NCI-H2227 treated with DMSO at 0.1 percent for 48 hours (cell line): ENCODE measurements at regions not wholly inside any gene's neighbourhood (a gene's known extent, or its start where the extent isn't known, plus 50 kb on each side); places are given as distances from the start of the nearest gene placed in this dataset.

Experiments
- DNase-seq: peaks from one replicate; lab custom pipeline; 2025; lab: John Stamatoyannopoulos, UW

DNA sequence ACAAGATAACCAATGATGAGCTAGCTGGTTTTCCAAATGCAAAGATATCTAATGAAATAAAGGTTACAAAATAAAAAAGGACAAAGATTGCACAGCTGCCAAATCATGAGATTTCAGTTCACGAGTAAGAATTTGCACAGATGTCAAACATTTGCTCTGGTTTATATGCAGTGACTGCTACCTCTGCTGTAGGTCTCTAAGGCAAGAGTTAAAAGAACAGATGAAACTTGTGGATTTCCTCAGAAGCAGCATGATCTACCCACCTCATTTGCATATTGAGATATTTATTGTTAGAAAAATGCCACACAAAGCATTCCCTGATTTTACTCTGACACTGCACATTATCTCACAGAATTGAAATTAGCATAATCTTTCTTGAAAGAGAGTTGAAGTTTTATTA, 763.2 kb upstream of the ZEB2 start:
- no peak for DNase-seq

DNA sequence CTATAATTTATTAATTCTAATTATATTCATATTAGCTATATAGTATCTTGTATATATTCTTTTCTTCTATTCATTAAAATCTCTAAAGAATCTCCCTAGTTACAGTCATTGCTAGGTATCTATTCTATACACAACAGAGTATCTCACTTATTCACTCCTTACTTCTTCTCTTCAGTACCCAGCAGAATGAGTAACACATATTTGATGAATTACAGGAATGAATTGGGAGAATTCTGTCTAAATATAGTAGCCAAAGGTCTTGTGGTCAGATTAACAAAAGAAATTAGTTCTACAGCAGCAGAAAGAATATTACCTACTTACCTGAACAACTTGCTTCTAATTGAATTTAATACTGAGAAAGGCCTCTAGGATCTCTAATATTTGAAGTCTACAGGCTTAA, 758.0 kb upstream of the ZEB2 start:
- no peak for DNase-seq

DNA sequence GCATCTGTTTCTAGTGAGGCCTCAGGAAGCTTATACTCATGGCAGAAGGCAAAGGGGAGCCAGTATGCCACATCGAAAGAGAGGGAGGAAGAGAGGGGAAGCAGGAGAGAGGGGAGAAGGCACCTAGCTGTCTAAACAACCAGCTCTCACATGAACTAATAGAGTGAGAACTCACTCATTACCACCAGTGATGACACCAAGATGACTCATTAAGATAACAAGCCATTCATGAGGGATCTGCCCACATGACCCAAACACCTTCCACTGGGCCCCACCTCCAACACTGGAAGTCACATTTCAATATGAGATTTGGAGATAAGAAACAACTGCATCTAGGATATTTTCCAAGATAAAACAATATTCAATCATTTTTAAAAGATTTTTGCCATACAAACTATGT, 753.9 kb upstream of the ZEB2 start:
- DNase-seq = no peak

DNA sequence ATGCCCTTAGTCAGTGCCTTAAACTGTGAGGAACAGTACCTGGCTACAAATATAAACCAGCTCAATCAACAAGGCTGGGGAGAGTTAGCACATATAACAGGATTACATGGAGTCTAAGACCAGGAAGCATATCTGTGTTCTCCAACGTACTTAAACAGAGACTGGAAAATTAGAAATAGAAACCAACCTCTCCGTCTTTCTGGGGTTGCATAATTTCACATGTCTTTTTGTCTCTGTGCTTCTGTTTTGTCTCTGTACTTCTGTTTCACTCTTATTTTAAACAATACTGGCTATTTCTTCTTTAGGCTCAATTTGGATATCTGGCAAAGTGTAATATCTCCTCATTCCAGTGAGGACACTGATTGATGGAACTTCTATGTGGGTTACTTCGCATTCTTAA, 749.0 kb upstream of the ZEB2 start:
- DNase-seq = no peak

GRCh38 chr2:145267451-145267850, 747.5 kb upstream of the ZEB2 start:
- DNase-seq = no peak

DNA sequence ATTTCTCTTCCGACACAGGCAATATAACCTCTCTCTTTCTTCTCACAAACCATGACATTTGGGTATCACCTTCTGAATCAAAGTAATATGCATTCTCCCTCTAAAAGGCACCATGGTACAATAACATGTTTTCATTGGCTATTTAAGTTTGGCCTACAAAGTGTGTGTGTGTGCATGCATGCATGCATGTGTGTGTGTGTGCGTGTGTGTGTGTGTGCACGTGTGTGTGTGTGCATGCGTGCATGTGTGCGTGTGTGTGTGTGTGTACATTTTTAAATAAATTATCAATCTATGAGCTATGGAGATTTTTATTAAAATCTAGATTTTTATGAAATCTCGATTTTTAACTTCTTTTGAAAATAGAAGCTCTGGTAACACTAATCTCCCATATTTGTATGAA, 745.3 kb upstream of the ZEB2 start:
- no peak for DNase-seq

GRCh38 chr2:145260674-145261073, 740.8 kb upstream of the ZEB2 start:
- DNase-seq = no peak

DNA sequence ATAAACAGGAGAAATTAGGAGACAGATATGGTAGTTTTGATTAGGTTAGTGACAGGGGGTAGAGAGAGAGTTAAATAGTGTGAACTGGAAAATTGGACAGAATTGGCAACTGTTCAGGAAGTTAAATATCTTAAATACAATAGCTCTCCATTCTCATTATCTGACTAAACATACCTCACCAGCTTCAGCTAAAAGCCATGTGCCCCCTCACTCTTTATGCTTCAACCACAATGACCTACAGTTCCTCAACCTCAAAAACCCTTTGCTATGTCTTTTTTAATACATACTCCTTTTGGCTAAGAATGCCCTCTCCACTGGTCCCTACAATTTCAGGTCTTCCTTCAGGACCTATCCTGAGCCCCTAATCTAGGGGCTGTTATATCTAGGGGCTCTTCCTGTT, 740.2 kb upstream of the ZEB2 start:
- no peak for DNase-seq

- no peak for DNase-seq
Observed at GRCh38 chr2:145258903-145259579, 739.1 kb upstream of the ZEB2 start.

DNA sequence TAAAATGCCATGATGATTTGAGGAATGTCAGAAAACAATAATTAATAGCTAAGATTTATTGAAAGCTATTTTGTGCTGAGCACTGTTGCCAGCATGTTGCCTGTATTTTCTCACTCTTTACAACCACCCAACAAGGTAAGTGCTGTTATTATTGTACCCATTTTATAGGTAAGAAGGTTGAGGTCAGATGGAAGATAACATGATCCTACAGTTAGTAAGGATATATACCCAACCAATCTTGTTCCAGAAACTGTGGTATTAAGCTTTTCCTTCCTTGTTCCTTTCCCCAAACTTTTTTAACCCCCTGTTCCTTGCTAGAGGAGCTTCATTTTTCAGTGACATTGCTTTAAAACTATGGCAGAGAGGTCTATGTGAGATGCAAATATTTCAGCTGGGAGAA, 738.0 kb upstream of the ZEB2 start:
- DNase-seq = no peak

GRCh38 chr2:145256551-145256950, 736.6 kb upstream of the ZEB2 start:
- no peak for DNase-seq

- DNase-seq = no peak
Observed at GRCh38 chr2:145254291-145254690, 734.4 kb upstream of the ZEB2 start.

GRCh38 chr2:145253492-145253891, 733.6 kb upstream of the ZEB2 start:
- no peak for DNase-seq

DNA sequence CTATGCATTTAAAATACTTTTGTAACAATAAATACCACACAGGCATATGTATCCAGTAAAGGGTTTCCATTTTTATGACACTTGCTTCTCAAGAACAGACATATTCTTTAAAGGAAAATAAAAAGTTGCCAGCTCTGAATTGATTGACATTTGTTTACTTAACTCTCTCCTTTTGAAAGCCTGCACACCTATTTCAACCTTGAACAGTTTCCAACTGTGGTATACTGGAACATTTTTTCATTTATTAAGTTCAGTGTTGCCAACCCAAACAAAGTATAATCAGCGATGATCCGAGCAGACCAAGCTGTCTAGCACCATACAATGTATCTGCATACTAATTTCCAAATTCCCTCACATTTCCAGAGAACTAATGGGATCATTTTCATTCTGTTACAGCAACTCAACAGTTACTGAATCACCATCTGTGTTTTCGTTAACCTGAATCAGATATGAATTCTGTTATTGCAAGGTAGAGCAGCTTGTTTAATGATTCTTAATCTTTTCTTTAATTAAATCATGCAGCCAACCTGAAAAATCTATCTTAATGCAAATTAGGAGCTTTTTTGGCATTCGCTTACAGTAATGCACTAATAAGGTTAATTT, 725.5 kb upstream of the ZEB2 start:
- no peak for DNase-seq

GRCh38 chr2:145235312-145235711, 715.4 kb upstream of the ZEB2 start:
- no peak for DNase-seq

DNA sequence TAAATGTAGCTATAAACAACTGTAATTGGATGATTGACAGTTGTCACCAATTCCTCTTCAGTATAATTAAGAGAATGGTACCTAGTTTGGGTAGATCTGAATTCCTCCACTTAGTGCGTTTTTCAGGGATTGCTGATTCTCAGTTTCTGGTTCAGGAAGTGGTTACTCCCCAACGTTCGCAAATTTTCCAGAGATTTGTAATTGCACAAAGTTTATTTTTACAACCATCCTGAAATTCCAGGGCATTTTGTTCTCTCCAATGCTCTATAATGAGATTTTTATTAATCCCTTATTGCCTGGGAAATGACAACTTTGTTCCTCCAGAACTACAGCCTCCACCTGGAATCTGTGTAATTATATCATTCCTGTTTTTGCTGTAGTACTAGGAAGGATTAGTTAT, 710.6 kb upstream of the ZEB2 start:
- DNase-seq = no peak

- DNase-seq = no peak
Observed at GRCh38 chr2:145228506-145228905, 708.6 kb upstream of the ZEB2 start.

DNA sequence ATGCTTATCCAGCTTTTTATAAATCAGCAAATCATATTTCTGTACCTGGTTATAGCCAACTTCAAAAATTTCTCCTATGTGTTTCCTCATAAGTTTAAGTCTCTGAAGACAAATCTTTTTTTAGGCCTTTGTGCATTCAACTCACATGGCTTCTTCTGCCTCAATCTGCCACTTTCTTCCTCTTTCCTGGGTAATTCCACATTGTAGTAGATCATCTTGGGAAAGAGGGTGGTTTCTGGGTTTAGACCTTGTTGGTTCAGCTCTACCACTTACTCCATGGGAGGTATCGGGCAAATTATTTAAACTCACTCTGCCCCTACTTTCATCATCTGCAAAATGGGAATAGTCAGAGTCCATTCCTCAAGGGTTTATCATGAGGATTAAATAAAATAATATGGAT, 707.0 kb upstream of the ZEB2 start:
- no peak for DNase-seq

- no peak for DNase-seq
Observed at GRCh38 chr2:145221516-145221915, 701.6 kb upstream of the ZEB2 start.

GRCh38 chr2:145221032-145221431, 701.1 kb upstream of the ZEB2 start:
- no peak for DNase-seq

DNA sequence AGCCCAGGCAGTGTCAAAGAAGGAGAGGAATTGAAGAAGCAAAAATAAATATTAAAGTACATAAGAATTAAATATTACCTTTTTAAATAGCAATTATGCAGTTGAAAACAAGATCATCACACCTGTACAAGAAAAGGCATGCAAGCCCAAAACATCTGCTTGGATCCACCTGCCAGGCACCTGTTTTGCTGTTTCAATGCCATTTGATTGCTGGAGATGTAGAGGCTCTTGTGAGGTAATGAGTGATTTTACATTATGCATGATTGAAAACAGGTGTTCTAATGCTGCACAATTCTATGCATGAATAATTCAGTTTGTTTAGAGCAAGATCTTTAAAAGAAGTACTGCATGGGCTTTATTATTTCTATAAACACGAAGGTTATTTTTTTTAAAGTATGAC, 700.6 kb upstream of the ZEB2 start:
- no peak for DNase-seq

- no peak for DNase-seq
Observed at GRCh38 chr2:145207884-145208283, 688.0 kb upstream of the ZEB2 start.

- no peak for DNase-seq
Observed at GRCh38 chr2:145206496-145207281, 686.8 kb upstream of the ZEB2 start.
